ENCODE measurements at regions not wholly inside any gene's neighbourhood (a gene's known extent, or its start where the extent isn't known, plus 50 kb on each side); places are given as distances from the start of the nearest gene placed in this dataset.

GRCh38 chr4:155077452-155078229, 130.8 kb upstream of the NPY2R start:
- H3K36me3 ChIP-seq (ENCODE audit: insufficient read depth, low read length): no peaks in the 10 kb centered on the region
- H3K79me2 ChIP-seq (ENCODE audit: insufficient read depth, low read length): no peaks in the 10 kb centered on the region
- no peak overlapping the region for H3K4me3 ChIP-seq (ENCODE audit: low read depth, low read length, poor library complexity, severe bottlenecking)
- H2AFZ ChIP-seq (ENCODE audit: low read length): no peak overlapping the region
- H4K20me1 ChIP-seq (ENCODE audit: insufficient read depth, low read length): no peaks in the 10 kb centered on the region
- no peak overlapping the region for H3K27ac ChIP-seq (ENCODE audit: low read depth, low read length, poor library complexity, severe bottlenecking)
- H3K4me2 ChIP-seq (ENCODE audit: low read length): no peak overlapping the region
- no peaks in the 10 kb centered on the region for H3K4me1 ChIP-seq (ENCODE audit: insufficient read depth, low read length, severe bottlenecking)
- no peaks in the 10 kb centered on the region for H3F3A ChIP-seq (ENCODE audit: insufficient read depth, low read length)
- TF ChIP-seq EZH2 (IDR thresholded peaks at IDR 0.05; ENCODE audit: borderline replicate concordance, low read length) (no peak), CTCF (IDR thresholded peaks at IDR 0.05; ENCODE audit: low read length) (no peak)
- no peaks in the 10 kb centered on the region for H3K27me3 ChIP-seq (ENCODE audit: insufficient read depth, low read length)
- no peaks in the 10 kb centered on the region for H3K9me3 ChIP-seq (ENCODE audit: low read length)
- no peak overlapping the region for H3K9ac ChIP-seq (ENCODE audit: low read length)
- H3K9me2 ChIP-seq (ENCODE audit: low read depth, low read length): no peaks in the 10 kb centered on the region

GRCh38 chr4:155079871-155080270, 128.6 kb upstream of the NPY2R start:
- no peak overlapping the region for H3K4me2 ChIP-seq (ENCODE audit: low read length)
- H3K79me2 ChIP-seq (ENCODE audit: insufficient read depth, low read length): no peaks in the 10 kb centered on the region
- no peak overlapping the region for H2AFZ ChIP-seq (ENCODE audit: low read length)
- no peaks in the 10 kb centered on the region for H4K20me1 ChIP-seq (ENCODE audit: insufficient read depth, low read length)
- H3K4me3 ChIP-seq (ENCODE audit: low read depth, low read length, poor library complexity, severe bottlenecking): no peak overlapping the region
- H3F3A ChIP-seq (ENCODE audit: insufficient read depth, low read length): no peaks in the 10 kb centered on the region
- H3K9me3 ChIP-seq (ENCODE audit: low read length): no peaks in the 10 kb centered on the region
- H3K9ac ChIP-seq (ENCODE audit: low read length): no peak overlapping the region
- no peaks in the 10 kb centered on the region for H3K4me1 ChIP-seq (ENCODE audit: insufficient read depth, low read length, severe bottlenecking)
- H3K27ac ChIP-seq (ENCODE audit: low read depth, low read length, poor library complexity, severe bottlenecking): no peak overlapping the region
- no peaks in the 10 kb centered on the region for H3K9me2 ChIP-seq (ENCODE audit: low read depth, low read length)
- no peaks in the 10 kb centered on the region for H3K27me3 ChIP-seq (ENCODE audit: insufficient read depth, low read length)
- no peaks in the 10 kb centered on the region for H3K36me3 ChIP-seq (ENCODE audit: insufficient read depth, low read length)
- no peak for TF ChIP-seq EZH2 (IDR thresholded peaks at IDR 0.05; ENCODE audit: borderline replicate concordance, low read length)
- TF ChIP-seq CTCF (IDR thresholded peaks at IDR 0.05; ENCODE audit: low read length): no peak

GRCh38 chr4:155081222-155081621, 127.2 kb upstream of the NPY2R start:
- Histone ChIP-seq H2AFZ (ENCODE audit: low read length) (no peak overlapping the region), H3K27ac (ENCODE audit: low read depth, low read length, poor library complexity, severe bottlenecking) (no peak overlapping the region), H3K36me3 (ENCODE audit: insufficient read depth, low read length) (no peaks in the 10 kb centered on the region), H3K27me3 (ENCODE audit: insufficient read depth, low read length) (no peaks in the 10 kb centered on the region), H3K4me3 (ENCODE audit: low read depth, low read length, poor library complexity, severe bottlenecking) (no peak overlapping the region), H3K79me2 (ENCODE audit: insufficient read depth, low read length) (no peaks in the 10 kb centered on the region), H3F3A (ENCODE audit: insufficient read depth, low read length) (no peaks in the 10 kb centered on the region), H3K4me2 (ENCODE audit: low read length) (no peak overlapping the region), H3K4me1 (ENCODE audit: insufficient read depth, low read length, severe bottlenecking) (no peaks in the 10 kb centered on the region), H3K9ac (ENCODE audit: low read length) (no peak overlapping the region), H4K20me1 (ENCODE audit: insufficient read depth, low read length) (no peaks in the 10 kb centered on the region), H3K9me2 (ENCODE audit: low read depth, low read length) (no peaks in the 10 kb centered on the region), H3K9me3 (ENCODE audit: low read length) (no peaks in the 10 kb centered on the region)
- no peak for TF ChIP-seq CTCF (IDR thresholded peaks at IDR 0.05; ENCODE audit: low read length)
- TF ChIP-seq EZH2 (IDR thresholded peaks at IDR 0.05; ENCODE audit: borderline replicate concordance, low read length): no peak
